Stimulated activated CD8-positive, alpha-beta memory T cell treated with anti-CD3 and anti-CD28 coated beads, Interleukin-7, amount 100 ng/mL, for 1 hour (primary cell): ENCODE measurements at regions not wholly inside any gene's neighbourhood (a gene's known extent, or its start where the extent isn't known, plus 50 kb on each side); places are given as distances from the start of the nearest gene placed in this dataset.
"Not testable (repeated sequence)": the region's sequence is repeated elsewhere in the genome, so short reads cannot be mapped to it uniquely, and the experiment has no call there.

Experiments
- DNase-seq, 2 donors: peaks; one replicate each; pipeline ENCODE4 v3.0.0-alpha.2; 2020; ENCODE audit warnings: low read depth in 2 of 2

GRCh38 chr5:17966640-17967402 is 332.6 kb downstream of the TAF11L14 start:
- no peak for DNase-seq

DNA sequence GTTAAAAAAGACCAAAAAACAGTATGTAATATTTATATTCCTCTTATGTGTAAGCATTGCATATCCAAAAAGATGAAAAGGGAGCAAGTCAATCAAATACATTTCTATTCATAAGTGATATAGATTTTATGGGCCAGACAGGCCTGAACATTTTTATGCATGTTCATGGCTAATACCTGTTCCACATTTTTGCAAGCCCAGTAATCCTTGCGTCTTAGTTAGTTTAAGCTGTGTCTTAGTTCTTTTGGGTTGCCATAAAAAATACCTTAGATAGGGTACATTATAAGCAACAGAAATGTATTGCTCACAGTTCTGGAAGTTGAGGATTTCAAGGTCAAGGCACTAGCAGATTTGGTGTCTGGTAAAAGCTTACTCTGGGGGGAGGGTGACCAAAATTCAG is 342.1 kb downstream of the TAF11L14 start:
- no peak for DNase-seq

DNA sequence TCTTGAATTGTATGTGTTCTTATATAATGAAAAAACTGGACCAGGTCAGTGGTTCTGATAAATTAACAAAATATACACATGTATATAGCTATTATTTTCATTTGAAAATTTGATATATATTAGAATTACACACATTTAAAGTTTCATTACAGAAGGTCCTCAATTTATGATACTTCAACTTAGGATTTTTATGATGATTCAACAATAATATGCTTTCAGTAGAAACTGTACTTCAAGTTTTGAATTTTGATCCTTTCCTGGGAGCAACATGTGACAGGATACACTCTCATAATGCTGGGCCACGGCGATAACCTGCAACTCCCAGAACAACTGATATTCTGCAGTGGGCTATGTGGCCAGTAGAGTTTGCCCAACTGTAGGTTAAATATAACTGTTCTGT is 344.7 kb downstream of the TAF11L14 start:
- no peak for DNase-seq

- DNase-seq = not testable (repeated sequence)
Observed at GRCh38 chr5:17982626-17983025, 348.4 kb downstream of the TAF11L14 start.

- no peak for DNase-seq
Observed at GRCh38 chr5:17989036-17989435, 354.8 kb downstream of the TAF11L14 start.

GRCh38 chr5:17989567-17990563 is 355.6 kb downstream of the TAF11L14 start:
- no peak for DNase-seq

- DNase-seq = no peak
Observed at GRCh38 chr5:17991775-17992174, 357.5 kb downstream of the TAF11L14 start.

DNA sequence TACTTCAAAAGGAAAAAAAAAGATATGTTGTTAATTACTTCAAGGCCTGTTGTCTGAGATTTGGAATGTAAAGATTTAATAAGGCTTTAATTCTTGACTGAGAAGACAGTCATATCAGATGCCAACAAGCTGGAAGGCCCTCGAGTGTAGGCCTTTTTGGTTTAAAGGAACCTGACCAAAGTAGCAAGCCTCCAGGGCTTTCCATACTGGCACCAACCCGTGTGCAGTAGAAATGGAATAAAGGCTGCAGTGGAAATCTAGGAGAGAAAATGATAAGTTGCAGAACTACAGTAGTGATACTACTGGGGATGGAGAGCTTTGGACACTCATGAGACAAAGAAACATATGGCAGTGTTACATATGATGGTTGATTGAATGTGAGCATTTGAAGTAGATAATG is 358.0 kb downstream of the TAF11L14 start:
- no peak for DNase-seq

DNA sequence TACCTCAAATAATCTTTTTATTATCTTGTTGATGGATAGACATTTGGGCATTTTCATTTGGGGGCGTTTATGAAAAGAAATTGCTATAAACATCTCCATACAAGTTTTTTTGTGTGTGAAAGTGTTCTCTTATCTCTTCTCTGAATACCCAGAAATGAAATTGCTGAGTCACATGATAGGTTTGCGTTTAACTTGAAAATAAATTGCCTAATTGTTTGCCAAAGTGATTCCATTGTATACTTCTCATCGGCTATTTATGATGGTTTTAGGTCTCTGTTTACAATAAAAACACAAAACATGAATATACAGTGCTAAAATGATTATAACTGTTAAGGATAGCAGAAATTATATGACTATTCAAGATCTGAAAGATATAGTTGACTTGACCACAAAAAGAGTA is 361.7 kb downstream of the TAF11L14 start:
- no peak for DNase-seq

DNA sequence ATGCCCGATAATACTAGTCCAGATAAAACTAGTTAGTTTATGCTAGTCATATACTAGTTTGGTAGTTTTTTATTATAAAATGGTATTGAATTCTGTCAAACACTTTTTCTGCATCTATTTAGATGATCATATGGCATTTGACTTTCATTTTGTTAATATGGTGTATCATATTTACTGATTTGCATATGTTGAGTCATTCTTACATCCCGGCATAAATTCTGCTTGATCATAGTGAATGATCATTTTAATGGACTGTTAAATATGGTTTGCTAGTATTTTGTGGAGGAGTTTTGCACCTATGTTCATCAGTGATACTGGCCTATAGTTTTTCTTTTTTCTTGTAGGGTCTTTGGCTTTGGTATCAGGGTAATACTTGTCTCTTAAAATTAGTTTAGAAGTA is 365.6 kb downstream of the TAF11L14 start:
- no peak for DNase-seq

DNA sequence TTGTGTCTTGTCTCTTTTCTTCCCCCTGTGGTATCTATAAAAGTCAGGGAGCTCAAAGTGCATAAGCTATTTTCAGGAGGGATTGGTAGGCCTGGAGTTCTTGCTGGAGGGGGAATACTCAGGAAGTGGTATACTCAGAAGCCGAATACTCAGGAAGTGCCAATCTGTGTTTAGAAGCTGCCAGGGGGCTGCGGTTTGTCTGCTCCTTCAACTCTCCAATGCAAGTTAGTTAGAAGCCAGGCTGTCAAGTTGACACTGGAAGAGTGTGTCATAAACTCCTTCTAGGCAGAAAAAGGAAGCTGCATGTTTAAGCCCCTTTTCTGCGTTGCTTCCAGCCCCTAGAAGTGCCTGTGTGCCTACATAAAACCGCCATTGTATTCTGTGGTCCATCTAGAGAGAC is 366.5 kb downstream of the TAF11L14 start:
- DNase-seq = no peak

DNA sequence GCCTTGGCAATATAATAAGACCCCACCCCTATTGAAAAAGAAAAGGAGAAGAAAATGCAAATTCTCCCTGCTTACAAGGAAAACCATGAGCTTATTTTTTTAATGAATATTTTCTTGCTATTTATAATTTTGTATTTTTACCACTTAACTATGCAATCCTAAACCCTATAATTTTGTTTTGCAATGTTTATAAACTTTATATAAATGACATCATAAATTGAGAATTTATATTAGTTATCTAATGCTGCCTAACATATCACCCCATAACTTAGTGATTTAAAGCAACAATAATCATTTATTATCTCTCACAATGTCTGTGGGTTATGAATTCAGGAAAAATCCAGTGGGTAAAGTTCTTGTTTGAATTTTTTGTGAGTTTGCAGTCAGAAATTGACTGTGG is 369.1 kb downstream of the TAF11L14 start:
- DNase-seq = no peak

GRCh38 chr5:18003784-18004183 is 369.5 kb downstream of the TAF11L14 start:
- no peak for DNase-seq

DNA sequence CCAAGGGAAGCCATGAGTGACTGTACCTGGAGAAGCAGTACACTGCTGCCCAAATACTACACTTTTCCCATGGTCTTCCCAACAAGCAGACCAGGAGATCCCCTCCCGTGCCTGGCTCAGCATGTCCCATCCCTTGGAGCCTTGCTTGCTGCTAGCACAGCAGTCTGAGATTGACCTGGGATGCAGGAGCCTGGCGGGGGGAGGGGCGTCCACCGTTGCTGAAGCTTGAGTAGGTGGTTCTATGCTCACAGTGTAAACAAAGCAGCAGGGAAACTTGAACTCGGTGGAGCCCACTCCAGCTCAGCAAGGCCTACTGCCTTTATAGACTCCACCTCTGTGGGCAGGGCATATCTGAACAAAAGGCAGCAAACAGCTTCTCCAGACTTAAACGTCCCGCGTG is 372.0 kb downstream of the TAF11L14 start:
- not testable (repeated sequence) for DNase-seq

- no peak for DNase-seq
Observed at GRCh38 chr5:18008940-18009339, 374.7 kb downstream of the TAF11L14 start.

GRCh38 chr5:18010053-18010452 is 375.8 kb downstream of the TAF11L14 start:
- no peak for DNase-seq

- no peak for DNase-seq
Observed at GRCh38 chr5:18018472-18018871, 384.2 kb downstream of the TAF11L14 start.

- DNase-seq = no peak
Observed at GRCh38 chr5:18023275-18023674, 389.0 kb downstream of the TAF11L14 start.

GRCh38 chr5:18023986-18024385 is 389.7 kb downstream of the TAF11L14 start:
- DNase-seq = no peak

- no peak for DNase-seq
Observed at GRCh38 chr5:18024542-18024941, 390.3 kb downstream of the TAF11L14 start.

GRCh38 chr5:18027241-18027867 is 393.1 kb downstream of the TAF11L14 start:
- no peak for DNase-seq

DNA sequence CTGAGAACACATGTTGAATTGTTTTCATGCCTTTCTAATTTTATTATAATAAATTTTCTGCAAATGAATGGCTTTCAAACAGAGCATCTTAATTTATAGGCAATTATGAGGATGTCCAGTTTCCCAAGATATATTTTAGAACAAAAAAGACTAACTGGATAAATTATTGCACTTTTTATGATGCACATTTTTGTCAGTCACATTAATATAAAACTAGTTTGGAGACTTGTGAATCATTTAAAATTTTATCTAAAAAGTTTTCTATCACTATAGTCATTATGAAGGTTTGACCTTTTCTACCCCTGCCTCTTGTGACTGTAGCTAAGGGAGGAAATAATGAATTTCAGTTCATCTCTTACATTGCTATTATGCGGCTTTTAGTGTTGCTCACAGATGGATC is 393.8 kb downstream of the TAF11L14 start:
- no peak for DNase-seq
